GM10248 (cell line): ENCODE measurements at regions not wholly inside any gene's neighbourhood (a gene's known extent, or its start where the extent isn't known, plus 50 kb on each side); places are given as distances from the start of the nearest gene placed in this dataset.

Experiments used
- CTCF ChIA-PET: fragments of 300-600 bp; sonication (Branson Sonifier 250); formaldehyde crosslinking; extraction: SDS; loops from one replicate; lab custom pipeline; 2021; ENCODE audit warnings: antibody characterized with exemption; lab: Yijun Ruan, JAX
- POLR2A ChIA-PET: fragments of 350-650 bp; sonication (Branson Sonifier 250); formaldehyde crosslinking; extraction: SDS; loops from one replicate; lab custom pipeline; 2020; ENCODE audit warnings: antibody characterized with exemption; lab: Yijun Ruan, JAX
- DNase-seq: peaks from one replicate; pipeline ENCODE4 v3.0.0; 2012; ENCODE audit errors: extremely low spot score
- CTCF ChIP-seq: IDR thresholded peaks from 2 replicates; pipeline ENCODE4 v1.5.1; 2012; ENCODE audit warnings: mild to moderate bottlenecking, low read depth; ENCODE audit errors: extremely low read depth, missing control alignments, control extremely low read depth

GRCh38 chr22:48517039-48518030, 1310.3 kb downstream of the BRD1 start:
- TF ChIP-seq CTCF = no peak
- ChIA-PET CTCF (no interaction called here), POLR2A (no interaction called here)
- no peak for DNase-seq

GRCh38 chr22:48516571-48516970, 1311.1 kb downstream of the BRD1 start:
- no peak for TF ChIP-seq CTCF
- ChIA-PET CTCF (no interaction called here), POLR2A (no interaction called here)
- no peak for DNase-seq

- no peak for DNase-seq
- CTCF ChIA-PET = no interaction called here
- POLR2A ChIA-PET = no interaction called here
- TF ChIP-seq CTCF = no peak
Measured at GRCh38 chr22:48515571-48516200, 1312.0 kb downstream of the BRD1 start.

DNA sequence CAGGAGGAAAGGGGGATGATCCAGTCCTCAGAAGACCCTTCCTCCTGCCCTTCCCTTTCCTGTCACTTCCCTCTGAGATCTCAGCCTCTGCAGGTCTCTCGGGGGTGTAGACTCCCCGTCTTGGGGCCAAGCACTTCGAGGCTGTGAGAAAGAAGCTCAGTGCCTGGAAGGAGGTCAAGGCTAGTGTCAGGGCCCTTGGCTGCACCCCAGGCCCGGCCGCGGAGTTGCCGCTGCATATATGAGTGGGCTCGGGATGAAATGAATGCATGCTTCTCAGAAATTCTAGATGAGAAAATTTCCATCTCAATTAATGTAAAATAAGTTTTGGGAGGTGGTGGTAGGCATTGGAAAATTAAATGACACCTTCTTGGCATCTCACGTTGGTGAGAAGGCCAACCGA, 1313.7 kb downstream of the BRD1 start:
- CTCF ChIA-PET = no interaction called here
- no peak for DNase-seq
- no peak for TF ChIP-seq CTCF
- POLR2A ChIA-PET = no interaction called here

- TF ChIP-seq CTCF = no peak
- POLR2A ChIA-PET = no interaction called here
Measured at GRCh38 chr22:48513446-48513845, 1314.2 kb downstream of the BRD1 start.

DNA sequence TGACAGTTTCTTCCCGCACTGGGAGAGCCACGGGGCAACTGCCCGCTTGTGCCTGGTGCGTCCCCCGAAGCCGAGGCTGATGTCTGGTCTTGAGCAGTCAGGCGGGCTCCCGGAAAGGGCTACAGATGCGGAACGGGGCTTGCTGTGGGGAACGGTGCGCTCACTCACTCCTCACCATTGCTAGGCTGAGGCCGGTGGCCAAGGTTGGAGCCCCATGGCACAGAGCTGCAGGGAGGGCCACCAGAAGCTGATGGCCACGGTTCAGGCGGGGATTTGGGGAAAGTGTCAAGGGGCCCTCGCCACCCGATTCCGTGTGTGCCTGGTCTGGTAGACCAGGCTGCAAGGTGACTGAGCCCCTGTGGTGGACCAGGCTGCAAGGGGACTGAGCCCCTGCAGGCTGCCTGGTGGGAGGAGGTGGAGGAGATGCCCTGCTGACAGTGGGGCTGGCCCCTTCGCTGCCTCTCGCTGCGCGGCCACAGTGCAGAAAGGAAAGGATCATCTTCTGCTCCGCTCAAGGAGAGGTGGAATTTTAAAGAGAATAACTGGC, 1315.8 kb downstream of the BRD1 start:
- ChIA-PET POLR2A (no interaction called here), CTCF (interaction anchor here (1.5 kb wide), 1 partner anchor 19 kb away, joined by 3 read pairs; no protein-coding TSS in a partner anchor)
- no peak for DNase-seq
- no peak for TF ChIP-seq CTCF

More at GRCh38 chr22:48513446-48513845, 1314.2 kb downstream of the BRD1 start:
- no peak for DNase-seq
- CTCF ChIA-PET = interaction anchor here (1.5 kb wide), 1 partner anchor 20 kb away, joined by 3 read pairs; no protein-coding TSS in a partner anchor
